Large intestine (tissue), 3 donors: ENCODE measurements at regions not wholly inside any gene's neighbourhood (a gene's known extent, or its start where the extent isn't known, plus 50 kb on each side); places are given as distances from the start of the nearest gene placed in this dataset.
"Not testable (repeated sequence)": the region's sequence is repeated elsewhere in the genome, so short reads cannot be mapped to it uniquely, and the experiment has no call there.

Experiments
- DNase-seq, 2 donors: peaks; one replicate each; pipeline versions ENCODE4 v3.0.0 to v3.0.0-alpha.2; 2013
- H3K27ac ChIP-seq: one replicate; pipeline ENCODE4 v1.5.1; 2013; ENCODE audit warnings: low read length
- H3K27me3 ChIP-seq: 2 replicates; pipeline ENCODE4 v1.6.1; 2013; ENCODE audit warnings: low read length; ENCODE audit not compliant: control insufficient read depth, insufficient read depth
- H3K36me3 ChIP-seq: 2 replicates; pipeline ENCODE4 v1.6.1; 2013; ENCODE audit warnings: low read length; ENCODE audit not compliant: control insufficient read depth, insufficient read depth
- H3K4me1 ChIP-seq: one replicate; pipeline ENCODE4 v1.6.1; 2013; ENCODE audit warnings: low read length; ENCODE audit not compliant: control insufficient read depth, insufficient read depth
- H3K4me3 ChIP-seq: one replicate; pipeline ENCODE4 v1.5.1; 2013; ENCODE audit warnings: low read length
- H3K9me3 ChIP-seq: one replicate; pipeline ENCODE4 v1.6.1; 2013; ENCODE audit warnings: mild to moderate bottlenecking, low read depth, low read length, moderate library complexity; ENCODE audit not compliant: control insufficient read depth
- WGBS: methylation state at CpG from one replicate; pipeline ENCODE4 v1.1.5; 2013; ENCODE audit warnings: low lambda C conversion rate; ENCODE audit not compliant: insufficient coverage; 5-methylcytosine and 5-hydroxymethylcytosine counted together

GRCh38 chr6:153401751-153402150 is 270.7 kb upstream of the RGS17 start:
- Histone ChIP-seq H3K4me1 (no peaks in the 10 kb centered on the region), H3K27ac (no peak overlapping the region), H3K9me3 (no peaks in the 10 kb centered on the region), H3K27me3 (no peaks in the 10 kb centered on the region), H3K4me3 (no peak overlapping the region), H3K36me3 (no peaks in the 10 kb centered on the region)
- peak in 1 of 2 donors; percentile 1 for DNase-seq
- WGBS: 100% methylated on average over 1 of the region's 2 CpGs

DNA sequence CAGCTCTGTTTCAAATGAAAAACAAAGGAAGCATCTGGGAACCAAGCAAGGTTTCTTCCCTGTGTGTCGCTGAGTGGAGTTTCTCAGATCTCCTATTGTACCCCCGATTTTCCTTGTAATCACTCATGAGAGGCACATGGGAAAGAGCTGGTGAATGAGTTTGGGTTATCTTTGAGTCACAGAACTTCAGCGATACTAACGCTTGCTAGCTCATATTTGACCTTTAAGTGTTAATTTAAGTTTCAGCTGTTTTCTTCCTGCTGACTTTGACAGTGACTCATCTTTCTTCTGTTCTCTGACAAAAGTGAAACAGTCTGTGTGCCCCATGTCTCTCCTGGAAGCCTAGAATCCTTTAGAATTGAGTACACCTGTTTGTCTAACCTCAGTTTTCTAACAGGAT is 261.1 kb upstream of the RGS17 start:
- no peak overlapping the region for H3K27ac ChIP-seq
- no peaks in the 10 kb centered on the region for H3K4me1 ChIP-seq
- H3K9me3 ChIP-seq: no peaks in the 10 kb centered on the region
- H3K36me3 ChIP-seq: no peaks in the 10 kb centered on the region
- H3K27me3 ChIP-seq: no peaks in the 10 kb centered on the region
- no peak for DNase-seq
- 100% methylated on average over 1 of the region's 4 CpGs for WGBS
- no peak overlapping the region for H3K4me3 ChIP-seq

DNA sequence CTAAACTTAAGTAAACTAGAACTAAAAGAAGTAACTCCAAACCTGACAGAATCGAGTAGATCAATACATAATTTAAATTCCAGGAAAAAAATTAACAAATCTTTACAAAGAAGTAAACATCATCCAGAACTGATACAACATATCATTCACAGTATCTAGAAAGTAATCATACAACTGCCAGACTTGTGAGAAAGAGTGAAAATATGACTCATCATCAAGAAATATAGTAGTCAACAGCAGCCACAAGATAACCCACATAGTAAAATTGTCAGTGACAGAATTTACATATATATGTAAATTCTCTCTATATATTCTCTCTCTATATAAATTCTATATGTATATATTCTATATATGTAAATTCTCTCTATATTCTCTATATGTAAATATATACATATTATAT is 242.8 kb upstream of the RGS17 start:
- no peaks in the 10 kb centered on the region for H3K4me1 ChIP-seq
- H3K36me3 ChIP-seq: no peaks in the 10 kb centered on the region
- WGBS: no CpG with 5 or more reads among the region's 1 CpG
- H3K27ac ChIP-seq: no peak overlapping the region
- no peaks in the 10 kb centered on the region for H3K27me3 ChIP-seq
- no peak for DNase-seq
- no peaks in the 10 kb centered on the region for H3K9me3 ChIP-seq
- H3K4me3 ChIP-seq: no peak overlapping the region

- no peaks in the 10 kb centered on the region for H3K27me3 ChIP-seq
- no peak overlapping the region for H3K27ac ChIP-seq
- no peaks in the 10 kb centered on the region for H3K4me1 ChIP-seq
- no peaks in the 10 kb centered on the region for H3K36me3 ChIP-seq
- 100% methylated on average over 1 of the region's 5 CpGs for WGBS
- H3K4me3 ChIP-seq: no peak overlapping the region
- H3K9me3 ChIP-seq: no peaks in the 10 kb centered on the region
- DNase-seq: no peak
Observed at GRCh38 chr6:153368131-153368530, 237.0 kb upstream of the RGS17 start.

DNA sequence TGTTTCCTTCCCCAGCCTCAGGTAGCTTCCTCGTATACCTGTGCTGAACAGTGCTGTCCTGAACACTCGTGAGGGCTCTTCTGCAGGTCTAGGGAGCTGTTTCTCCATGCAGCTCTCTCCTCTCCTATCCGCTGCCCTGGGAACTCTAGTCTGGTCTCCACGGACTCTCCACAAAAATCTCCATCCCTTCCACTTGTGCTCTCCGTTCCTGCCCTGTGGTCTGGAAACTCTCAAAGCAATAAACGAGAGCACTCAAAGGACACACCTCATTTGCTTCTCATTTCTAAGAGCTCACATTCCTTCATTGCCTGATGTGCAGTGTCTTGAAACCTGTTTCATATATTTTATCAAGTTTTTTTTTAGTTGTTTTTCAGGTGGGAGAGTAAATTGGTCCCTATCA is 235.9 kb upstream of the RGS17 start:
- Histone ChIP-seq H3K27me3 (no peaks in the 10 kb centered on the region), H3K36me3 (no peaks in the 10 kb centered on the region), H3K4me3 (no peak overlapping the region), H3K27ac (no peak overlapping the region), H3K9me3 (no peaks in the 10 kb centered on the region), H3K4me1 (no peaks in the 10 kb centered on the region)
- WGBS: 76% methylated on average over 3 of the region's 6 CpGs
- DNase-seq: no peak

GRCh38 chr6:153357391-153357790 is 226.3 kb upstream of the RGS17 start:
- no CpG with 5 or more reads among the region's 6 CpGs for WGBS

GRCh38 chr6:153340568-153340967 is 209.5 kb upstream of the RGS17 start:
- Histone ChIP-seq H3K27me3 (no peaks in the 10 kb centered on the region), H3K27ac (no peak overlapping the region), H3K9me3 (no peaks in the 10 kb centered on the region), H3K36me3 (no peaks in the 10 kb centered on the region), H3K4me1 (no peaks in the 10 kb centered on the region), H3K4me3 (no peak overlapping the region)
- 100% methylated on average over 1 of the region's 2 CpGs for WGBS
- DNase-seq: no peak

More at GRCh38 chr6:153357391-153357790, 226.3 kb upstream of the RGS17 start:
- no peaks in the 10 kb centered on the region for H3K36me3 ChIP-seq
- H3K4me3 ChIP-seq: no peak overlapping the region
- no peak overlapping the region for H3K27ac ChIP-seq
- no peaks in the 10 kb centered on the region for H3K4me1 ChIP-seq
- H3K27me3 ChIP-seq: no peaks in the 10 kb centered on the region
- no peaks in the 10 kb centered on the region for H3K9me3 ChIP-seq
- DNase-seq: no peak

- no peaks in the 10 kb centered on the region for H3K27me3 ChIP-seq
- DNase-seq: no peak
- no peak overlapping the region for H3K4me3 ChIP-seq
- no peaks in the 10 kb centered on the region for H3K4me1 ChIP-seq
- H3K9me3 ChIP-seq: no peaks in the 10 kb centered on the region
- no peak overlapping the region for H3K27ac ChIP-seq
- H3K36me3 ChIP-seq: no peaks in the 10 kb centered on the region
Observed at GRCh38 chr6:153334121-153334520, 203.0 kb upstream of the RGS17 start.

GRCh38 chr6:153331221-153331620 is 200.1 kb upstream of the RGS17 start:
- H3K36me3 ChIP-seq, H3K27me3 ChIP-seq, H3K27ac ChIP-seq, H3K9me3 ChIP-seq, H3K4me3 ChIP-seq, H3K4me1 ChIP-seq, DNase-seq: not testable (repeated sequence)

- no peaks in the 10 kb centered on the region for H3K9me3 ChIP-seq
- WGBS: 97% methylated on average over 4 of the region's 5 CpGs
- H3K36me3 ChIP-seq: no peaks in the 10 kb centered on the region
- H3K4me3 ChIP-seq: no peak overlapping the region
- H3K4me1 ChIP-seq: no peaks in the 10 kb centered on the region
- no peaks in the 10 kb centered on the region for H3K27me3 ChIP-seq
- no peak overlapping the region for H3K27ac ChIP-seq
- DNase-seq: no peak
Observed at GRCh38 chr6:153328194-153328593, 197.1 kb upstream of the RGS17 start.

GRCh38 chr6:153325661-153326060 is 194.6 kb upstream of the RGS17 start:
- Histone ChIP-seq H3K4me1 (no peaks in the 10 kb centered on the region), H3K9me3 (no peaks in the 10 kb centered on the region), H3K27me3 (no peaks in the 10 kb centered on the region), H3K36me3 (no peaks in the 10 kb centered on the region), H3K4me3 (no peak overlapping the region), H3K27ac (no peak overlapping the region)
- no peak for DNase-seq
- 100% methylated on average over 1 of the region's 1 CpG for WGBS
